B cell (primary cell): ENCODE measurements at regions not wholly inside any gene's neighbourhood (a gene's known extent, or its start where the extent isn't known, plus 50 kb on each side); places are given as distances from the start of the nearest gene placed in this dataset.

ENCODE experiments used
- CTCF ChIP-seq: fragments of 200-600 bp; IDR thresholded peaks from one replicate; pipeline ENCODE4 v1.8.0; 2022; ENCODE audit warnings: antibody characterized with exemption, mild to moderate bottlenecking
- EZH2 ChIP-seq: IDR thresholded peaks from 2 replicates; pipeline ENCODE4 v1.6.1; 2012; ENCODE audit warnings: borderline replicate concordance, low read depth, mild to moderate bottlenecking, moderate library complexity, low read length; ENCODE audit not compliant: insufficient read depth, poor library complexity, severe bottlenecking

GRCh38 chr2:136358576-136358975 is 240.6 kb upstream of the CXCR4 start:
- TF ChIP-seq CTCF (no peak), EZH2 (no peak)
